Endothelial cell of umbilical vein (primary cell): ENCODE measurements at regions not wholly inside any gene's neighbourhood (a gene's known extent, or its start where the extent isn't known, plus 50 kb on each side); places are given as distances from the start of the nearest gene placed in this dataset.

Experiments used
- BruUV-seq: library from RNA; stranded (reverse); fragments of 400-500 nt; replicated peaks from 2 replicates; lab custom pipeline; 2021; lab: Mats Ljungman, UMichigan
- CTCF ChIA-PET: fragments of 300-600, 350-600 bp; sonication (Branson Sonifier 250); formaldehyde crosslinking; loops from one replicate; lab custom pipeline; 2021; ENCODE audit warnings: antibody characterized with exemption, inconsistent platforms; lab: Charles Lee
- POLR2A ChIA-PET: fragments of 300-600, 350-600 bp; sonication (Branson Sonifier 250); formaldehyde crosslinking; loops from one replicate; lab custom pipeline; 2021; ENCODE audit warnings: antibody characterized with exemption, inconsistent platforms; lab: Charles Lee
- DNase-seq: peaks from one replicate; pipeline ENCODE4 v3.0.0-alpha.2; 2011; ENCODE audit warnings: low read depth, low spot score
- FAIRE-seq: peaks from 2 replicates; lab custom pipeline; 2011; peaks lifted over from hg19 to GRCh38; lab: Jason Lieb, UNC
- H2AFZ ChIP-seq: 2 replicates; pipeline ENCODE4 v1.6.0; 2012; ENCODE audit warnings: low read depth, low read length, control low read depth, inconsistent platforms
- H3K27ac ChIP-seq: 2 replicates; pipeline ENCODE4 v1.5.1; 2011; ENCODE audit warnings: low read depth, mild to moderate bottlenecking, control low read depth, low read length, moderate library complexity; ENCODE audit not compliant: insufficient read depth
- H3K27me3 ChIP-seq, 2 experiments: 2 replicates each; pipeline versions ENCODE4 v1.6.0 to v1.6.1; 2011; ENCODE audit warnings: low read length in 2 of 2, mixed read lengths in 1 of 2; ENCODE audit not compliant: control insufficient read depth in 2 of 2, insufficient read depth in 2 of 2
- H3K36me3 ChIP-seq, 2 experiments: 2 replicates in 1 of 2; 3 replicates in 1 of 2; pipeline ENCODE4 v1.5.1; 2011; ENCODE audit warnings: low read length in 2 of 2, mild to moderate bottlenecking in 1 of 2, moderate library complexity in 1 of 2; ENCODE audit not compliant: control insufficient read depth in 2 of 2, insufficient read depth in 2 of 2; ENCODE audit errors: extremely low read depth in 1 of 2
- H3K4me1 ChIP-seq: 3 replicates; pipeline ENCODE4 v1.5.1; 2011; ENCODE audit warnings: mild to moderate bottlenecking, low read length; ENCODE audit not compliant: control insufficient read depth, insufficient read depth; ENCODE audit errors: extremely low read depth
- H3K4me2 ChIP-seq: 2 replicates; pipeline ENCODE4 v1.6.1; 2011; ENCODE audit warnings: low read length, control low read depth, mixed read lengths; ENCODE audit not compliant: insufficient read depth
- H3K4me3 ChIP-seq, 3 experiments: fragments of 200-600 bp in 1 of 3; sonication (generic), shearing (Covaris generic) in 1 of 3; replicated peaks in 1 of 3; 2 replicates each; pipeline ENCODE4 v1.5.1; 2011 to 2016; ENCODE audit warnings: control low read depth in 3 of 3, low read length in 3 of 3, mild to moderate bottlenecking in 2 of 3, inconsistent platforms in 1 of 3, low read depth in 1 of 3, moderate library complexity in 1 of 3; ENCODE audit not compliant: insufficient read depth in 1 of 3
- H3K79me2 ChIP-seq: 2 replicates; pipeline ENCODE4 v1.6.0; 2012; ENCODE audit warnings: low read length, inconsistent platforms; ENCODE audit not compliant: control insufficient read depth, insufficient read depth
- H3K9ac ChIP-seq: replicated peaks from 2 replicates; pipeline ENCODE3; 2011; ENCODE audit warnings: low read length, control low read depth; ENCODE audit not compliant: insufficient read depth; ENCODE audit errors: extremely low read depth
- H3K9me1 ChIP-seq: replicated peaks from 3 replicates; pipeline ENCODE4 v1.6.0; 2011; ENCODE audit warnings: mild to moderate bottlenecking, low read length; ENCODE audit not compliant: control insufficient read depth, insufficient read depth; ENCODE audit errors: extremely low read depth
- H3K9me3 ChIP-seq: replicated peaks from 2 replicates; pipeline ENCODE4 v1.5.1; 2012; ENCODE audit warnings: low read length, inconsistent platforms; ENCODE audit not compliant: control insufficient read depth, insufficient read depth
- H4K20me1 ChIP-seq: replicated peaks from 2 replicates; pipeline ENCODE3; 2011; ENCODE audit warnings: mild to moderate bottlenecking, low read length; ENCODE audit not compliant: control insufficient read depth, insufficient read depth; ENCODE audit errors: extremely low read depth
- CTCF ChIP-seq, 2 donors: IDR thresholded peaks; 1 replicate in 1 of 2; 2 replicates in 1 of 2; pipeline ENCODE4 v1.5.1; 2011; ENCODE audit warnings: low read length in 2 of 2, mild to moderate bottlenecking in 2 of 2, moderate library complexity in 2 of 2, control low read depth in 1 of 2, inconsistent platforms in 1 of 2, low read depth in 1 of 2; ENCODE audit not compliant: insufficient read depth in 1 of 2; ENCODE audit errors: extremely low read depth in 1 of 2
- EZH2 ChIP-seq: IDR thresholded peaks from 2 replicates; pipeline ENCODE4 v1.6.1; 2012; ENCODE audit warnings: borderline replicate concordance, low read depth, mild to moderate bottlenecking, moderate library complexity, low read length, inconsistent platforms; ENCODE audit not compliant: severe bottlenecking
- FOS ChIP-seq: IDR thresholded peaks from 2 replicates; pipeline ENCODE4 v1.6.1; 2011; ENCODE audit warnings: mild to moderate bottlenecking, low read length, moderate library complexity, borderline replicate concordance; ENCODE audit not compliant: insufficient read depth
- GATA2 ChIP-seq: IDR thresholded peaks from 2 replicates; pipeline ENCODE4 v1.7.0; 2011; ENCODE audit warnings: low read depth, mild to moderate bottlenecking, moderate library complexity, mixed read lengths, low read length; ENCODE audit not compliant: insufficient read length, insufficient read depth
- JUN ChIP-seq: IDR thresholded peaks from 2 replicates; pipeline ENCODE4 v1.6.1; 2011; ENCODE audit warnings: borderline replicate concordance, low read depth; ENCODE audit not compliant: insufficient read length, insufficient read depth
- MAX ChIP-seq: IDR thresholded peaks from 2 replicates; pipeline ENCODE4 v1.6.1; 2011; ENCODE audit not compliant: insufficient read depth, insufficient read length
- MYC ChIP-seq: IDR thresholded peaks from one replicate; pipeline ENCODE4 v1.6.1; 2011; ENCODE audit warnings: mild to moderate bottlenecking, low read depth, low read length
- POLR2A ChIP-seq: IDR thresholded peaks from 2 replicates; pipeline ENCODE4 v1.6.1; 2012; ENCODE audit warnings: low read depth, mild to moderate bottlenecking, control low read depth, low read length
- POLR2AphosphoS5 ChIP-seq: IDR thresholded peaks from 2 replicates; pipeline ENCODE4 v1.6.1; 2012; ENCODE audit warnings: low read depth, mild to moderate bottlenecking, control low read depth, low read length, moderate library complexity; ENCODE audit not compliant: insufficient read depth
- dilution Hi-C: fragments of 300-500 bp; cut with MboI; formaldehyde crosslinking; loops from one replicate; pipeline ENCODE4 v1.15.0; 2019; ENCODE audit warnings: low sequenced_read_pairs; ENCODE audit not compliant: extremely low pct_ligation_motif_present
- intact Hi-C: fragments of 100-400 bp; cut with micrococcal nuclease; formaldehyde crosslinking; loops from one replicate; pipeline ENCODE4 v1.10.0; 2022

- intact Hi-C loops = no loop called here
- no peaks in the 10 kb centered on the region for H4K20me1 ChIP-seq
- H2AFZ ChIP-seq = no peak overlapping the region
- peaks cover 0 to 4% of the 10 kb centered on the region in 2 experiments for H3K27me3 ChIP-seq
- no peaks in the 10 kb centered on the region for H3K4me1 ChIP-seq
- no peak overlapping the region for H3K9ac ChIP-seq
- no TSS peak for BruUV-seq
- no peak overlapping the region for H3K4me3 ChIP-seq
- TF ChIP-seq FOS (no peak), JUN (no peak), GATA2 (no peak), MAX (no peak), EZH2 (no peak), MYC (no peak), POLR2AphosphoS5 (no peak), POLR2A (no peak), CTCF (IDR thresholded peaks at IDR 0.05; ENCODE audit: extremely low read depth in 1 of 2, insufficient read depth in 1 of 2, low read depth in 1 of 2, low read length in 2 of 2) (no peak)
- no peaks in the 10 kb centered on the region for H3K79me2 ChIP-seq
- POLR2A ChIA-PET = no interaction called here
- no peaks in the 10 kb centered on the region for H3K9me3 ChIP-seq
- H3K27ac ChIP-seq = no peak overlapping the region
- H3K9me1 ChIP-seq = no peaks in the 10 kb centered on the region
- dilution Hi-C loops = no loop called here
- H3K4me2 ChIP-seq = no peak overlapping the region
- no peaks in the 10 kb centered on the region for H3K36me3 ChIP-seq
- CTCF ChIA-PET = no interaction called here
- FAIRE-seq = no peak
- DNase-seq = no peak
These were observed 105.8 kb upstream of the TRIM2 start for GRCh38 chr4:153098427-153098826.
